Psoas muscle (tissue), 7 donors: ENCODE measurements at regions not wholly inside any gene's neighbourhood (a gene's known extent, or its start where the extent isn't known, plus 50 kb on each side); places are given as distances from the start of the nearest gene placed in this dataset.

Experiments used
- ATAC-seq, 4 donors: fragments of 200-7000 bp; cut with Tn5 transposase; one replicate each; pipeline ENCODE4 v1.9.1; 2020; ENCODE audit warnings: moderate library complexity in 3 of 4, mild to moderate bottlenecking in 2 of 4
- DNase-seq, 2 donors: peaks; one replicate each; pipeline ENCODE4 v3.0.0-alpha.2; 2020
- H3K27ac ChIP-seq: fragments of 200-600 bp; one replicate; pipeline ENCODE4 v1.8.0; 2022
- H3K27me3 ChIP-seq, 3 donors: fragments of 200-600 bp in 1 of 3; one replicate each; pipeline versions ENCODE4 v1.6.1 to v1.8.0; 2013 to 2022; ENCODE audit warnings: low read length in 2 of 3, mild to moderate bottlenecking in 2 of 3, moderate library complexity in 1 of 3; ENCODE audit not compliant: insufficient read depth in 3 of 3
- H3K36me3 ChIP-seq, 2 donors: fragments of 200-600 bp in 1 of 2; one replicate each; pipeline versions ENCODE4 v1.6.1 to v1.8.0; 2013 to 2022; ENCODE audit warnings: low read depth in 1 of 2, mild to moderate bottlenecking in 1 of 2, moderate library complexity in 1 of 2; ENCODE audit not compliant: insufficient read depth in 1 of 2
- H3K4me1 ChIP-seq: fragments of 200-600 bp; one replicate; pipeline ENCODE4 v1.8.0; 2022
- H3K4me3 ChIP-seq: fragments of 200-600 bp; one replicate; pipeline ENCODE4 v1.8.0; 2022; ENCODE audit warnings: mild to moderate bottlenecking
- H3K9me3 ChIP-seq: fragments of 200-600 bp; one replicate; pipeline ENCODE4 v1.8.0; 2022
- WGBS, 3 donors: extraction: QIAGEN DNeasy Blood & Tissue Kit; methylation state at CpG; one replicate each; pipeline versions ENCODE4 v1.1.6 to v1.1.7; 2013; 5-methylcytosine and 5-hydroxymethylcytosine counted together
- intact Hi-C, 2 donors: fragments of 100-400 bp; cut with DNase I; formaldehyde crosslinking; loops; one replicate each; pipeline versions ENCODE4 v1.11.0 to v1.14.2; 2022
- TF ChIP-seq, protein P1 (sequence below): fragments of 200-600 bp; IDR thresholded peaks from one replicate; pipeline ENCODE4 v1.8.0; 2022; ENCODE audit warnings: antibody characterized with exemption
- donor health status: healthy with polysubstance abuse.
- donor health status: DM: no; HTN: no; CAD: no; lungs with moderate emphysema.
- donor health status: Bipolar disorder and iron deficiency.
- donor health status: healthy.
- donor health status: DM: yes; HTN: yes; CAD: no.
- donor health status: DM: no; HTN: no; CAD: no.
- donor health status: DM: yes; HTN: yes; CAD: no.

DNA sequence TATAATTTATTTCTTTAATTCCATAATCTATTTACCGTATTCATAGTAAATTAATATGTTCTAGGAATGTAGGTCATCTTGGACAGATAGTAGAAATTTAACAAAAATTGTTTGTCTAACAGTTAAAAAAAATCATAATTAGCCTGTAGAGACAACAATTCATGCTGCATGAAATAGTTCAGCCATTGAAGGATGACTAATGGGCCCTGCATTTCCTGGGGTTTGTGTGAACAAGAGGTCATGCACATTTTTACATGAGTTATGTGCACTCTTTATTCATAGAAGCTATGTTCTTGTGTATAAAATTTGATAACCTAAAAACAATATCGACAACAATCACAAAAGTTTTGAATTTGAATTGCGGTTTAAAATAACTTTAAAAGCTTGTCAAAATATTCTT, 1663.6 kb downstream of the SUCLG1 start:
- no peak overlapping the region for H3K27ac ChIP-seq
- H3K4me1 ChIP-seq = no peaks in the 10 kb centered on the region
- DNase-seq = no peak
- WGBS, 3 donors = 71 to 78% (median 73%) methylated on average over 3 of the region's 3 CpGs
- H3K36me3 ChIP-seq = no peaks in the 10 kb centered on the region
- ATAC-seq = no peak
- TF ChIP-seq, protein P1, sequence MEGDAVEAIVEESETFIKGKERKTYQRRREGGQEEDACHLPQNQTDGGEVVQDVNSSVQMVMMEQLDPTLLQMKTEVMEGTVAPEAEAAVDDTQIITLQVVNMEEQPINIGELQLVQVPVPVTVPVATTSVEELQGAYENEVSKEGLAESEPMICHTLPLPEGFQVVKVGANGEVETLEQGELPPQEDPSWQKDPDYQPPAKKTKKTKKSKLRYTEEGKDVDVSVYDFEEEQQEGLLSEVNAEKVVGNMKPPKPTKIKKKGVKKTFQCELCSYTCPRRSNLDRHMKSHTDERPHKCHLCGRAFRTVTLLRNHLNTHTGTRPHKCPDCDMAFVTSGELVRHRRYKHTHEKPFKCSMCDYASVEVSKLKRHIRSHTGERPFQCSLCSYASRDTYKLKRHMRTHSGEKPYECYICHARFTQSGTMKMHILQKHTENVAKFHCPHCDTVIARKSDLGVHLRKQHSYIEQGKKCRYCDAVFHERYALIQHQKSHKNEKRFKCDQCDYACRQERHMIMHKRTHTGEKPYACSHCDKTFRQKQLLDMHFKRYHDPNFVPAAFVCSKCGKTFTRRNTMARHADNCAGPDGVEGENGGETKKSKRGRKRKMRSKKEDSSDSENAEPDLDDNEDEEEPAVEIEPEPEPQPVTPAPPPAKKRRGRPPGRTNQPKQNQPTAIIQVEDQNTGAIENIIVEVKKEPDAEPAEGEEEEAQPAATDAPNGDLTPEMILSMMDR = no peak
- H3K4me3 ChIP-seq = no peak overlapping the region
- no peaks in the 10 kb centered on the region for H3K27me3 ChIP-seq
- no peaks in the 10 kb centered on the region for H3K9me3 ChIP-seq
- intact Hi-C loops = no loop called here

- no peaks in the 10 kb centered on the region for H3K4me1 ChIP-seq
- no peak overlapping the region for H3K27ac ChIP-seq
- H3K9me3 ChIP-seq = no peaks in the 10 kb centered on the region
- 78 to 84% (median 83%) methylated on average over 3 of the region's 3 CpGs for WGBS, 3 donors
- H3K4me3 ChIP-seq = no peak overlapping the region
- no peaks in the 10 kb centered on the region for H3K36me3 ChIP-seq
- ATAC-seq (no peak), DNase-seq (no peak)
- H3K27me3 ChIP-seq = no peaks in the 10 kb centered on the region
- TF ChIP-seq, protein P1 = no peak
- intact Hi-C loops = no loop called here
These were observed 1665.2 kb downstream of the SUCLG1 start for GRCh38 chr2:82793711-82794435.

GRCh38 chr2:82792316-82792715, 1666.8 kb downstream of the SUCLG1 start:
- 55 to 68% (median 55%) methylated on average over 5 of the region's 5 CpGs for WGBS, 3 donors
- Histone ChIP-seq H3K4me1 (no peaks in the 10 kb centered on the region), H3K27ac (no peak overlapping the region)

DNA sequence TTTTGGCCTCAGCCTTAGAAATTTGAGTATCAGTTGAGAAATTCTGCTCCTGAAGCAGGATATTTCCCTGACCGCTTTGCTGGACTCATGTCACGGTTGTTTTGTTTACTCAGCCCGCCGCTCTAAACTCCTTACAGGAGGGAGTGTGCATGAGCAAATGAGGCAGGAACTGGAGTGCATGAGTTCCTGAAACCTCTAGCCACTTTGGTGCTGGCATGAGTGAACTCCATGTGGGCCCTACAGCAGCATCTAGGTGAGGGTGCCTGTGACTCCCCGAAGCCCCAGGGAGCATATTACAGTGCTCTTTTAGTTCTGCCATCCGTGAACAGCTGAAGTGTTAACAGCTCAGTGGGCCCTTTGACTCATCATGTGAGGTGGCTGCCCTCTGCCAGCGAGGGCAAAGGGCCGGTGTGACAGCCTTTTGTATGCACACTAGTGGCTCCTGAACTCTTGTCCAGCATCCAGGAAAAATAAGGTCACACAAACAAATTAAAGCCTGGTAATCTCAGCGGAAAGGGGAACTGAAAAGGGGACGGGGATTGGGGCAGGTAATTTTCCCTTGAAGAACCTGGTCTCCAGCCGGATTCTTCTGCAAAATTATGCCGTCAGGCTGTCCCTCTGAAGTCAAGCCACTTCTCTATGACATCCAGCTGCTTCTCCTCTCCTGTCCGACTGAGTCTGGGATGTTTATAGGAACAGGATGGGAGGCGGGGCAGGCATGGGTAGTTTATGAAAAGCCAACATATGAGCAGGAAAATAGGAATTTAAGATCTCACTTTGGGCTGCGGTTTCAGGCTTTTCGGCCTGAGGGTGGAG, 1668.7 kb downstream of the SUCLG1 start:
- TF ChIP-seq, protein P1 = no peak
- intact Hi-C loops = no loop called here
- Histone ChIP-seq H3K9me3 (no peaks in the 10 kb centered on the region), H3K27ac (no peak overlapping the region), H3K4me1 (no peaks in the 10 kb centered on the region), H3K27me3 (no peaks in the 10 kb centered on the region), H3K4me3 (no peak overlapping the region), H3K36me3 (no peaks in the 10 kb centered on the region)
- ATAC-seq (peak in 1 of 4 donors; percentile 40), DNase-seq (no peak)
- 60 to 67% (median 60%) methylated on average over 16 of the region's 16 CpGs for WGBS, 3 donors

More at GRCh38 chr2:82792316-82792715, 1666.8 kb downstream of the SUCLG1 start:
- intact Hi-C loops = no loop called here
- no peaks in the 10 kb centered on the region for H3K27me3 ChIP-seq
- ATAC-seq (no peak), DNase-seq (no peak)
- H3K36me3 ChIP-seq = no peaks in the 10 kb centered on the region
- TF ChIP-seq, protein P1 = no peak
- H3K9me3 ChIP-seq = no peaks in the 10 kb centered on the region
- H3K4me3 ChIP-seq = no peak overlapping the region
